Hematopoietic multipotent progenitor cell treated with erythropoietin and hydrocortisone succinate and interleukin-3 and kit ligand, for 4 days (in vitro differentiated cells): ENCODE measurements at regions not wholly inside any gene's neighbourhood (a gene's known extent, or its start where the extent isn't known, plus 50 kb on each side); places are given as distances from the start of the nearest gene placed in this dataset.
"Not testable (repeated sequence)": the region's sequence is repeated elsewhere in the genome, so short reads cannot be mapped to it uniquely, and the experiment has no call there.

Experiments
- DNase-seq: peaks from one replicate; pipeline ENCODE4 v3.0.0-alpha.2; 2015

- DNase-seq = peak; percentile 3
These were observed 328.7 kb upstream of the B3GAT1 start for GRCh38 chr11:134740590-134741261.

GRCh38 chr11:134739136-134739535 is 327.1 kb upstream of the B3GAT1 start:
- no peak for DNase-seq

DNA sequence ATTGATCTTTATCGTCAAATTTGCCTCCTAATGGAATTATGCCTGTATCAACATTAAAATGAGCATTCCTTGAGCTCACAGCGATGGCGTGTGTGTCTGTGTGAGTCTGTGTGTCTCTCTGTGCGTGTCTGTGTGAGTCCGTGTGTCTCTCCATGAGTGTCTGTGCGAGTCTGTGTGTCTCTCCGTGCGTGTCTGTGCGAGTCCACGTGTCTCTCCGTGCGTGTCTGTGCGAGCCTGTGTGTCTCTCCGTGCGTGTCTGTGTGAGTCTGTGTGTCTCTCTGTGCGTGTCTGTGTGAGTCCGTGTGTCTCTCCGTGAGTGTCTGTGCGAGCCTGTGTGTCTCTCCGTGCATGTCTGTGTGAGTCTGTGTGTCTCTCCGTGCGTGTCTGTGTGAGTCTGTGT is 326.5 kb upstream of the B3GAT1 start:
- DNase-seq = no peak

- no peak for DNase-seq
These were observed 325.8 kb upstream of the B3GAT1 start for GRCh38 chr11:134737563-134738510.

DNA sequence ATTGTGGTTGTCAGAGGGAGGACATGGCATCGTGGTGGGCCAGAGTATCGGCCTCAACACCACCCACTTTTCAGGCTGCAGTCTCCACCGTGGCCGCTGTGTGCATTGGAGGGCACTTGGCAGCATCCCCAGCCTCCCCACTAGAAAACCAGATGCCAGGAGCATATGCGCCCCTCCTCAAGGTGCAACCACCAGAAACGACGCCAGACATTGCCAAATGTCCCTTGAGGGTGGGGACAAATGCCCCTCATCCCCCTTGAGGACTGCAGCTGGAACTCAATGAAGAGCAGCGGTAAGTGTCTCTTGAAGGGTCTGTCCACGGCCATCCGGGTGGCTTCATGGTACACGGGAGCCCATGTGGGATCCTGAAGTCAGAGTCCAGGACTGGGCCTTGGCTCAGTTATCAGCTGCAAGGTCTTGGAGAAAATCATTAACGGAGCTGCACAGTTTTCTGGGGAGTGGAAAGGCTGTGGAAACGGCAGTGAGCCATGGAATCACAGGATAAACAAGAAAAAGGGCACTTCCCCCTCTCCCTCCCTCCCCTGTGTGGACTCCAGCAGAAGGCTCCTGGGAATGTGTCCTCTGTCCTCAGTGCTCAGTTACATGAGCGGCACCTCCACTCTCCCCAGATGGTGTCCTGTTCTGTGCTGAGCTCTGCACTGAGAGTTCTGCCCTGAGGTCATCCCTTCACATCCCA is 324.4 kb upstream of the B3GAT1 start:
- no peak for DNase-seq

- no peak for DNase-seq
These were observed 322.9 kb upstream of the B3GAT1 start for GRCh38 chr11:134734894-134735293.

DNA sequence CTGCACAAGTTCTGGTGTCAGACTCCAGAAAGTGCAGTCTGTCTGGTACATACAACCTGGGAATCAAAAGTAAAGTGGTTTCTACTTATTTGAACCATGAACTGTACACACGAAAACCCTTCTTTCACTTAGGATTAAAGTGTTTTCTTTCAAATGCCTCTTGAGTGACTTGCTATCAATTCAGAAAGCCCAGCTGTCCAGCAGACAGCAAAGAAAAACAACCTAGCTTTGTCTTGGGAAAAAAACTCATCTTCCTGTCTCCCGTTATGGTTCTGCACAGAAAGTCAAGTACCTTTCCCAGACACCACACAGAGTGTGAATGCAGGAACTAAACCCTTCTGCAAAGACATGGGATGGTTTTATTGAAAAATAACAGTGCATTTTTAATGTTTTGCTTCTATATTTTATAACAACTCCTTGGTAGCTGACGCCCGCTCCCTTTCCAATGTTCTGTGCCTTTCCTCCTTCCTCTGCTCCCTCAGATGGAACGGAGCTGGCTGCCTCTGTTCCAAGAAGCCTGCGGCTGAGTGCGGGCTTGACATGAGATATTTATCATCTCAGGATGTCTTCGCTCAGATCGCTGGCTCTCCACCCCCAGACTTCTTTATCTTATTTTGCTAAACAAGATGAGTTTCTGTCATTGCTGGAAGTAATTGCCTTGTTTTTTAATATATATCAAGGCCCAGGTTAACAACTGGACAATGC is 322.3 kb upstream of the B3GAT1 start:
- no peak for DNase-seq

GRCh38 chr11:134733646-134734045 is 321.6 kb upstream of the B3GAT1 start:
- DNase-seq = no peak

GRCh38 chr11:134731213-134731961 is 319.3 kb upstream of the B3GAT1 start:
- no peak for DNase-seq

- no peak for DNase-seq
These were observed 318.6 kb upstream of the B3GAT1 start for GRCh38 chr11:134730561-134731212.

- no peak for DNase-seq
These were observed 318.1 kb upstream of the B3GAT1 start for GRCh38 chr11:134730101-134730500.

DNA sequence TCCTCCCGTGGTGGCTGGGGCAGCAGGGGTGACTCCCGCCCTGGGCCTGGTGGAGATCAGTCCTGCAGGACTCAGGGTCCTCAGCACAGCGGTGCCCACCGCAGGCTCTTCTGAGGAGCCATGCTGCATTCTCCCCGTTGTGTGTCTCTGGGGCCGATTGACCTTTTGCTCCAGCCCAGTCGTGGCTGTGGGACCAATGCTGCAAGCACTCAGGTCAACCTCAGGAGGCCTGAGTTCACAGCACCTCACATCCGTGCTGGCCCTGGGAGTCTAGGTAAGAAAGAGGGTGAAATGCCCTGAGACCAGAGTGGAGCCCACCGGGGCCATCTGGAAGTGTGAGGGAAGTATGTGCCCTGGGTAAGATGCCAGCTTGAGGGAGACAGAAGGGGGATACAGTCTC is 316.1 kb upstream of the B3GAT1 start:
- no peak for DNase-seq

DNA sequence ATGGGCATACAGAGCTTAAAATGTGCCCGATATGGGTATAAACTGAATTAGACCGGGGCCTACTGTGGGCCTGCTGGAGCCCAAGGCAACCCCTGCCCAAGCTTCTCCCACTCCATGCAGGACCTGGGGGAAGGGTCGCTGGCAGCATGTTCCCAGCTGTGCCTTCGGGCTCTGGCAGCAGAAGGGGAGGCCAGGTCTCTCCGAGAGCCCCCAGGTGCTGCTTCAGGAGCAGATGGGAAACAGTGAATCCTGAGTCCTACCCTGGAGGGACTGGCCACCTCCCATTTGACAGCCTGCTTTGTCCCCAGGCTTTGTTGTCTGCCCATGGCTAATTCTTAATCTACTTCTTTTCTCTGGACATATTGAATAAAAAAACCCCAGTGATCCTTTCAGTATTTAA is 315.6 kb upstream of the B3GAT1 start:
- no peak for DNase-seq

- peak; percentile 82 for DNase-seq
These were observed 315.2 kb upstream of the B3GAT1 start for GRCh38 chr11:134727204-134727603.

DNA sequence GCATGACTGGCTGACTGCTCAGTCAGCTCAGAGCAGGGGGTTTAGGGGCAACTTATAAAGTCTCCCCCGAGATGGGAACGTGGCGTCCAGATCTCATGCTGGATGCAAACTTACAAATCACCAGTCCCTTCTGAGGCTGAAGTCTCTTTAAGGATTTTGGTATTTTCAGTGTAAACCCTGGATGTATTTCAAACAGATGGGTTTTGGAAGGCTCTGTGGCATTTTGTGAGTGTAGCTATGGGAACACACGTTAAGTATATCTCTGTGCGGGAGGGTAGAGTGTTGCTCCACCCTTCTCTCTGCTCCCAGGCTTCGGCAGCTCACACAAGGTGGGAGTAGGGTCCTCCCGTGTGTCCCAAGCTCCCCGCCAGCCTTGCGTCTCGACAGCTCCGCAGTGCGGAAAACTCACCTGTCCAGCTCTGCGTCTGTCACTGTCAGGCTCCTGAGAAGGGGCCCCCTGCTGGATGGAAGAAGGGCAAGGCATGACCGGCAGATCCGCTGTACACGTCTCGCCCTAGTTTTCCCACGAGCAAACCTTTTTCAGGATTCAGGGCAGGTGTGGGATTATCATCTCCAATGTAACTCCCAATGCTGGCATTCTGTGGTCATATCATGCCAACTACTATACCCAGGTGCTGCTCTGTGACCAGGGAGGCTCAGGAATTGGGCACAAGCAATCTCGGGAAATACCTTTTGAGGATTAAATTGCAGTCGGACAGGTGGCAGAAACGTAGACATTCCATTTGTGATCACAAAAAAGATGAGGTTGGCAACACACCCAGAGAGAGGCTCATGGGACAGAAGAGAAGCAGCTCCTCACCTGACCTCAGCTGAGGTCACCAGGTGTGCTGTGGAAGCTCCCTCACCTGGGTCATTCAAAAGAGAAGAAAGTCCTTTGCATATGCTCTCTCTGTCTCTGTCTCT is 313.9 kb upstream of the B3GAT1 start:
- peak; percentile 8 for DNase-seq

DNA sequence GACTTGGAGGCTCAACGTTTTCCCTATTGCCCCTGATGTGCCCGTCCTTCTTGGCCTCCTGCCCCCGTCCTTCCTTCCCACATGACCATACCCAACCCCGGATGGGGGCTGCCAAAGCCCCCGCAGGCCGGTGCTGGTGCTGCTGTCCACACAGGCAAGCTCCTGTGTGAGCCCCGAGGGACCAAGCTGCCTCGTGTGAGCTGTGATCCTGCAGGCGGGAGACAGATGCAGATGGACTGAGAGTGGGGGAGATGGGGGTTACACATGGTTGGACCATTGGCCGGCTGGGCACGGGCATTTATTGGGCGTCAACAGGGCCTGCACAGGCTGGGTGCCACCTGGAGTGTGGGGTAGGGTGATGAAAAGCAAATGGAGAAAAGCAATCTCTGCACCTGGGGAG is 313.2 kb upstream of the B3GAT1 start:
- DNase-seq = no peak

- no peak for DNase-seq
These were observed 312.7 kb upstream of the B3GAT1 start for GRCh38 chr11:134724779-134725140.

GRCh38 chr11:134724106-134724778 is 312.2 kb upstream of the B3GAT1 start:
- no peak for DNase-seq

DNA sequence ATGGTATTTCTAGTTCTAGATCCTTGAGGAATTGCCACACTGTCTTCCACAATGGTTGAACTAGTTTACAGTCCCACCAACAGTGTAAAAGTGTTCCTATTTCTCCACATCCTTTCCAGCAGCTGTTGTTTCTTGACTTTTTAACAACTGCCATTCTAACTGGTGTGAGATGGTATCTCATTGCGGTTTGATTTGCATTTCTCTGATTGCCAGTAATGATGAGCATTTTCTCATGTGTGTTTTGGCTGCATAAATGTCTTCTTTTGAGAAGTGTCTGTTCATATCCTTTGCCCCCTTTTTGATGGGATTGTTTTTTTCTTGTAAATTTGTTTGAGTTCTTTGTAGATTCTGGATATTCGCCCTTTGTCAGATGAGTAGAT is 308.6 kb upstream of the B3GAT1 start:
- not testable (repeated sequence) for DNase-seq
